ENCODE measurements at regions not wholly inside any gene's neighbourhood (a gene's known extent, or its start where the extent isn't known, plus 50 kb on each side); places are given as distances from the start of the nearest gene placed in this dataset.

GRCh38 chr2:236682651-236683422 lies 113.2 kb downstream of the ACKR3 start:
- Mint-ChIP-seq H3K4me3 (no peak overlapping the region), H3K36me3 (ENCODE audit: insufficient read depth in 2 of 2) (no peaks in the 10 kb centered on the region), H3K27ac (no peak overlapping the region), H3K9me3 (no peaks in the 10 kb centered on the region), H3K27me3 (ENCODE audit: low read depth) (peaks cover 19% of the 10 kb centered on the region), H3K4me1 (ENCODE audit: low read depth) (no peaks in the 10 kb centered on the region)
- ATAC-seq (replicated peaks in 1 of 2) (no peak), DNase-seq (no peak)

DNA sequence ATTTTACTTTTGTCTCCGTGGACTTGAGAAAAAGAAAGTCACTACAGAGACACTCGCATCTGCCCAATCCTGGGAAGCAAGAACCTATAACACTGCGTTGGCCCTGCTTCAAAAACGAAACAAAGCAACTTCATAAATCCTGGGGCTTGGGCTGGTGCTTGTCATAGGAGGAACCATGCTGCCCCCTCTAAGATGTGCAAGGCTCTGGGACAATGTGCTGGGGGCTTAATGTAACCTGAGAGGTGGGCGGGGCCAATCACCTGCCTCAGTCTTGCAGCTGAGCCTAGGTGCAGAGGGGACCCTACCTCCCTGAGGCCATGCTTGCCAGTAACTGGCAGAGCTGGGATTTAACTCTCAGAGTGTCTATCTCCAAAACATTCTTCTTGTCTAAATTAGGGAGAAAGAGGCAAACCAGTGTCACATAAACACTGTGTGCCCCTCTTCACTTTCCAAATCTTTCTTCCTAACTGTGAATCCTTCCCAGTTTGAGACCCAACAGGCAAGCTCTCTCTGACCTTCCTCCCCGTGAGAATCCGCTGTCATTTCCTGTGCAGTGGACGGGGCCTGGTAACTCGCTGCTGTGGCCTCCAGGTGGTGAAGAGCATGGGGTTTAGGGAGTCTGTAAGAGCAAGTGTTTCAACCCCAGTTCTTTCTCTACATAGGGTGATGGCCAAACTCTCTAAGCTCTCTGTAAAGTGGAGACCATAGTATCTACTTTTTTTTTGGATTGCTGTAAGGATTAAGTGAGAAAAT lies 115.1 kb downstream of the ACKR3 start:
- Mint-ChIP-seq H3K36me3 (ENCODE audit: insufficient read depth in 2 of 2) (no peaks in the 10 kb centered on the region), H3K9me3 (no peaks in the 10 kb centered on the region), H3K4me1 (ENCODE audit: low read depth) (no peaks in the 10 kb centered on the region), H3K4me3 (no peak overlapping the region), H3K27me3 (ENCODE audit: low read depth) (peaks cover 11% of the 10 kb centered on the region), H3K27ac (no peak overlapping the region)
- ATAC-seq (replicated peaks in 1 of 2) (no peak), DNase-seq (no peak)

- no peak overlapping the region for H3K4me3 Mint-ChIP-seq
- no peak overlapping the region for H3K27ac Mint-ChIP-seq
- peaks cover 11% of the 10 kb centered on the region for H3K27me3 Mint-ChIP-seq (ENCODE audit: low read depth)
- H3K9me3 Mint-ChIP-seq, result no peaks in the 10 kb centered on the region
- no peak for DNase-seq
- H3K4me1 Mint-ChIP-seq (ENCODE audit: low read depth), result no peaks in the 10 kb centered on the region
- no peak for ATAC-seq (replicated peaks in 1 of 2)
- no peaks in the 10 kb centered on the region for H3K36me3 Mint-ChIP-seq (ENCODE audit: insufficient read depth in 2 of 2)
Observed at GRCh38 chr2:236685361-236685760, 115.7 kb downstream of the ACKR3 start.

GRCh38 chr2:236685979-236686520 lies 116.4 kb downstream of the ACKR3 start:
- ATAC-seq (replicated peaks in 1 of 2), result no peak
- H3K4me3 Mint-ChIP-seq, result no peak overlapping the region
- no peak for DNase-seq
- no peaks in the 10 kb centered on the region for H3K4me1 Mint-ChIP-seq (ENCODE audit: low read depth)
- H3K27me3 Mint-ChIP-seq (ENCODE audit: low read depth), result peaks cover 11% of the 10 kb centered on the region
- H3K9me3 Mint-ChIP-seq, result no peaks in the 10 kb centered on the region
- no peak overlapping the region for H3K27ac Mint-ChIP-seq
- H3K36me3 Mint-ChIP-seq (ENCODE audit: insufficient read depth in 2 of 2), result no peaks in the 10 kb centered on the region

DNA sequence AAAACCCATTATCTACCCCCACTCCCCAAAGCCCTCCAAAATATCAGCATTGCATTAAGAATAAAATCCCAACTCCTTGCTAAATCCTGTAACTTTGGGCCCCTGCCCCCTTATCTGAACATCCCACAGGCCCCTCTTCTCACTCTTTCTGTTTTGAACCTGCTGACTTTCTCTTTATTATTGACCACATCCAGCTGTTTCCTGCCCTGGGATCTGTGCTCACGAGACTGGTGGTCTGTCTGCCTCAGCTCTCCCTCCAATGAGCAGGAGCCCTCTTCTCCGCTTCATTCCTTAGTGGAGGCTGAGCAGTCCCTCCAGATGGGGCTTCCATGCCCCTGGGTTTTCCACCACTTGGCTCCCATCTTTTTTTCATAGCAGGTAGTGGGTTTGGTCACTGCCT lies 116.9 kb downstream of the ACKR3 start:
- no peaks in the 10 kb centered on the region for H3K36me3 Mint-ChIP-seq (ENCODE audit: insufficient read depth in 2 of 2)

DNA sequence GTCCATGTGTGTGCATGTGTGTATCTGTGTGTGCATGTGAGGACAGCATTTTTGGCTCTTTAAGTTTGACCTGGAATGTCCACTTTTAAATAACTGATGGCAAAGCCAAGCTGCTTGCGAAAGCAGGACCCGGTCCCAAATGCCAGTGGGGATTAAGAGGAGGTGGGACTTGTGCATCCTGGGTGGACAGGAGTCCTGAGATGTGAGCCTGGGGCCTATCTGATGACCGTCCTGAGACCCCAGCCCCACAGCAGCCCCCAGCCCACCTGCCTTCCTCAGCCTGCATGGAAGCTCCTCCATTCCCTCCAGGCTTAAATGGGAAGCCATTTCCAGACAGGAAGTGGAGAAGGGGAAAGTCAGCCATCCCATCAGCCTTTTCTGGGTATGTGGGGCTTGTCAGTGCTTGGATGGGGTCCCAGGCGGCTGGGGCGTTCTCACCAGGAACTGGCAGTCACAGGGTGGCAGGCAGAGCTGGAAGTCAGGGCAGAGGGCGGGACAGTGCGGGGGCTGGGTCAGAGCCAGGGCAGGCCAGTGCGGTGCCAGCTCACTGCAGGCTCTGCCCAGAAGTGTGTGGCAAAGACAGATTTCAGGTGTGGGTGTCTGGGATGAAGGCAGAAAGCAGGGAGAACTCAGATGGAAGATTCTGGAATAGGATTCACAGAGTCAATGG lies 117.8 kb downstream of the ACKR3 start:
- no peaks in the 10 kb centered on the region for H3K4me1 Mint-ChIP-seq (ENCODE audit: low read depth)
- DNase-seq (no peak), ATAC-seq (replicated peaks in 1 of 2) (no peak)
- H3K9me3 Mint-ChIP-seq, result no peaks in the 10 kb centered on the region
- H3K27me3 Mint-ChIP-seq (ENCODE audit: low read depth), result peaks cover 11% of the 10 kb centered on the region
- no peaks in the 10 kb centered on the region for H3K36me3 Mint-ChIP-seq (ENCODE audit: insufficient read depth in 2 of 2)
- no peak overlapping the region for H3K27ac Mint-ChIP-seq
- H3K4me3 Mint-ChIP-seq, result no peak overlapping the region

More for the DNA sequence above, 116.9 kb downstream of the ACKR3 start:
- Mint-ChIP-seq H3K9me3 (no peaks in the 10 kb centered on the region), H3K27ac (no peak overlapping the region), H3K27me3 (ENCODE audit: low read depth) (peaks cover 11% of the 10 kb centered on the region), H3K4me3 (no peak overlapping the region), H3K4me1 (ENCODE audit: low read depth) (no peaks in the 10 kb centered on the region)
- DNase-seq (no peak), ATAC-seq (replicated peaks in 1 of 2) (no peak)

DNA sequence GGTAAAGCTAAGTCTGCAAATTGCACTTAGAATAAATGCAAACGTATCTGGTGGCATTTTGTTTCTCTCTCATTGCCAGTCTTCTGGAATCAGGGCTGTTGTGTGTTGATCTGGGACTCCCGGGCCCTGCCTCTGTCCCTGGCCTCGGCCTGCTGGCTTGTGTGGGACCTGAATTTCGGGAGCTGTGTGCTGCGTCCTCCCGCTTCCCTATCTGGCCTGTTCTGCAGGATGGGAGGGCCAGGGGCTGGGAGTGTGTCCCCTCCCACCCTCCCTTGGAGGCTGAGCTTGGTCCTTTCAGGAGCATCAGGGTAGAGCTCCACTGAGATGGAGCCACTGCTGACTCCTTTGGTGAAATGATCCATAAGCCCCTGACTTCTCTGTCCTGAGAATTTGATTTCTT lies 118.5 kb downstream of the ACKR3 start:
- no peaks in the 10 kb centered on the region for H3K9me3 Mint-ChIP-seq
- H3K27ac Mint-ChIP-seq, result no peak overlapping the region
- no peak overlapping the region for H3K4me3 Mint-ChIP-seq
- ATAC-seq (replicated peaks in 1 of 2), result no peak
- H3K27me3 Mint-ChIP-seq (ENCODE audit: low read depth), result peaks cover 13% of the 10 kb centered on the region
- H3K36me3 Mint-ChIP-seq (ENCODE audit: insufficient read depth in 2 of 2), result no peaks in the 10 kb centered on the region
- H3K4me1 Mint-ChIP-seq (ENCODE audit: low read depth), result no peaks in the 10 kb centered on the region
- no peak for DNase-seq

DNA sequence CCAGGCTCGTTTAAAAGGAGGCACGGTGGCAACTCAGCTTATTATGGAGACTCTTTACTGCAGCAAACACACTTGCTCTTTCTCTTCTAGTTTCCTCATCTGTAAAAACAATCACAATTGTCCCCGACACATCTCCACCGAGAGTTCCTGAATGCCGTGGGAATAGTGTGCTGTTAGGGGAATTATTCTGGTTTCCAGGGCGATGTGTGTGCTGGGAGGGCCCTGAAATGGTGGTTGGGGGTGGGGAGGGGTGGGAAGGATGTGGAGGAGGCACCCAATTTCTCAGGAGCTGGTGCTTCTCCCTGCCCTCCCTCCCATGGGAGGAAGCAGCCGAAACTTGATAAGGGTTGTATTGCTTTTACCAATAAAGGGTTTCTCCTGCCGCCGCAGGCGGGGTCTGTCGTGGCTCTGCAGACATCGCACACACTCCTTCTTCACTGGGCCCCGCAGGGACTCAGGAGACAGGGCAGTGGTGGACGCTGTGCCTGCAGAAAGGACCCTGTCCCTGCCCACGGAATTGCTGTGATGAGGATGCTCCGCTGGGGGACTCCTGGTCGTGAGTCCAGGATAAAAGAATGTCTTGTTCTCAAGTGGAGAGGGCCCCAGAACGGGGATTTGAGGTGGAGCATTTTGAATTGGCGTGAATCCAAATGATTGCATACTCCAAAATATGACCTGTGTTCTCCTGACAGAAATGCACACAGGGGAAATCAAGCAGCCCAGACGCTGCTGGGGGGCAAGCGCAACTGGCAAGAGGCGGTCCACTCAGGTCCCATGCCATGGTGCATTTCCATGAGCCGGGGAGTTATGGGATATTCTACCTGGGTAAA lies 119.2 kb downstream of the ACKR3 start:
- Mint-ChIP-seq H3K4me3 (no peak overlapping the region), H3K27me3 (ENCODE audit: low read depth) (peaks cover 17% of the 10 kb centered on the region), H3K9me3 (no peaks in the 10 kb centered on the region), H3K36me3 (ENCODE audit: insufficient read depth in 2 of 2) (no peaks in the 10 kb centered on the region), H3K4me1 (ENCODE audit: low read depth) (no peaks in the 10 kb centered on the region), H3K27ac (no peak overlapping the region)
- ATAC-seq (replicated peaks in 1 of 2) (no peak), DNase-seq (no peak)

GRCh38 chr2:236689393-236689700 lies 119.7 kb downstream of the ACKR3 start:
- DNase-seq, result no peak
- no peak overlapping the region for H3K27ac Mint-ChIP-seq
- H3K9me3 Mint-ChIP-seq, result no peaks in the 10 kb centered on the region
- H3K4me1 Mint-ChIP-seq (ENCODE audit: low read depth), result no peaks in the 10 kb centered on the region
- no peaks in the 10 kb centered on the region for H3K36me3 Mint-ChIP-seq (ENCODE audit: insufficient read depth in 2 of 2)
- H3K4me3 Mint-ChIP-seq, result no peak overlapping the region
- H3K27me3 Mint-ChIP-seq (ENCODE audit: low read depth), result peaks cover 17% of the 10 kb centered on the region
- ATAC-seq (replicated peaks in 1 of 2), result no peak

- no peaks in the 10 kb centered on the region for H3K36me3 Mint-ChIP-seq (ENCODE audit: insufficient read depth in 2 of 2)
- H3K27ac Mint-ChIP-seq, result no peak overlapping the region
- ATAC-seq (replicated peaks in 1 of 2) (no peak), DNase-seq (no peak)
- no peak overlapping the region for H3K4me3 Mint-ChIP-seq
- no peaks in the 10 kb centered on the region for H3K9me3 Mint-ChIP-seq
- no peaks in the 10 kb centered on the region for H3K4me1 Mint-ChIP-seq (ENCODE audit: low read depth)
- peaks cover 17% of the 10 kb centered on the region for H3K27me3 Mint-ChIP-seq (ENCODE audit: low read depth)
Observed at GRCh38 chr2:236689981-236690380, 120.4 kb downstream of the ACKR3 start.

GRCh38 chr2:236690726-236691125 lies 121.1 kb downstream of the ACKR3 start:
- Mint-ChIP-seq H3K36me3 (ENCODE audit: insufficient read depth in 2 of 2) (no peaks in the 10 kb centered on the region), H3K4me3 (no peak overlapping the region), H3K9me3 (no peaks in the 10 kb centered on the region), H3K27me3 (ENCODE audit: low read depth) (peaks cover 17% of the 10 kb centered on the region), H3K4me1 (ENCODE audit: low read depth) (no peaks in the 10 kb centered on the region), H3K27ac (no peak overlapping the region)
- DNase-seq (no peak), ATAC-seq (replicated peaks in 1 of 2) (no peak)

DNA sequence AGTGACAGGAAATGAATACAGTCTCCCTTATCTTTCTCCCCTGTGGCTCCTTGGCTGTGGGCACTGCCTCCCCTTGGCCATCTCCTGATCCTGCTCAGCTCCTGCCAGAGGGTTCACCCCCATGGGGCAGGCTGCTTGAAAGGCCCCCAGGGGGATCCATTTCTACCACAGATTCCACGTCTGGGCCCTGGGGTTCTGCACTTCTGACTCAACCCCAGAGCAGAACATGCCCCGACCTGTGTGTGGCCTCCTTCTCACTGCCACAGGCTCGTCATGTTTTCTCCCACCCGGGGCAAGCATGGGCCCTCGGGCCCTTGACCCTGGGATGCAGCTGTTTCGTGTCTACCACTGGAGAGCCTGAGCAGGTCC lies 122.2 kb downstream of the ACKR3 start:
- H3K9me3 Mint-ChIP-seq, result no peaks in the 10 kb centered on the region
- no peak overlapping the region for H3K4me3 Mint-ChIP-seq
- no peaks in the 10 kb centered on the region for H3K4me1 Mint-ChIP-seq (ENCODE audit: low read depth)
- H3K27me3 Mint-ChIP-seq (ENCODE audit: low read depth), result peaks cover 16% of the 10 kb centered on the region
- no peak for DNase-seq
- no peaks in the 10 kb centered on the region for H3K36me3 Mint-ChIP-seq (ENCODE audit: insufficient read depth in 2 of 2)
- ATAC-seq (replicated peaks in 1 of 2), result no peak
- no peak overlapping the region for H3K27ac Mint-ChIP-seq

- ATAC-seq (replicated peaks in 1 of 2), result no peak
- H3K27ac Mint-ChIP-seq, result no peak overlapping the region
- H3K27me3 Mint-ChIP-seq (ENCODE audit: low read depth), result peaks cover 6% of the 10 kb centered on the region
- no peak for DNase-seq
- no peak overlapping the region for H3K4me3 Mint-ChIP-seq
- no peaks in the 10 kb centered on the region for H3K36me3 Mint-ChIP-seq (ENCODE audit: insufficient read depth in 2 of 2)
- H3K4me1 Mint-ChIP-seq (ENCODE audit: low read depth), result no peaks in the 10 kb centered on the region
- no peaks in the 10 kb centered on the region for H3K9me3 Mint-ChIP-seq
Observed at GRCh38 chr2:236692937-236693336, 123.3 kb downstream of the ACKR3 start.

All from activated T-cell treated with anti-CD3 and anti-CD28 coated beads, Interleukin-2, amount 50 U/mL, for 72 hours (primary cell).